GM19468 (cell line): ENCODE measurements at regions not wholly inside any gene's neighbourhood (a gene's known extent, or its start where the extent isn't known, plus 50 kb on each side); places are given as distances from the start of the nearest gene placed in this dataset.

Experiments
- ATAC-seq: cut with Tn5 transposase; IDR thresholded peaks from one replicate; pipeline ENCODE4 v1.9.1; 2021; ENCODE audit warnings: mild to moderate bottlenecking, moderate library complexity, moderate number of reproducible peaks; ENCODE audit not compliant: unreplicated experiment; ENCODE audit errors: extremely low read depth

GRCh38 chr17:15048933-15049794 is 216.0 kb downstream of the PMP22 start:
- no peak for ATAC-seq

- ATAC-seq: no peak
Observed at GRCh38 chr17:15048381-15048780, 216.7 kb downstream of the PMP22 start.

- ATAC-seq: no peak
Observed at GRCh38 chr17:15042311-15042710, 222.8 kb downstream of the PMP22 start.

GRCh38 chr17:15039366-15039765 is 225.8 kb downstream of the PMP22 start:
- no peak for ATAC-seq

GRCh38 chr17:15038656-15039055 is 226.5 kb downstream of the PMP22 start:
- no peak for ATAC-seq

- ATAC-seq: no peak
Observed at GRCh38 chr17:15036238-15036637, 228.9 kb downstream of the PMP22 start.

GRCh38 chr17:15031975-15032374 is 233.2 kb downstream of the PMP22 start:
- ATAC-seq: no peak

GRCh38 chr17:15029469-15029868 is 235.7 kb downstream of the PMP22 start:
- no peak for ATAC-seq

- no peak for ATAC-seq
Observed at GRCh38 chr17:15027853-15028252, 237.3 kb downstream of the PMP22 start.

GRCh38 chr17:15026088-15026487 is 239.0 kb downstream of the PMP22 start:
- no peak for ATAC-seq

GRCh38 chr17:15023589-15024336 is 241.4 kb downstream of the PMP22 start:
- ATAC-seq: no peak

GRCh38 chr17:15019158-15019557 is 246.0 kb downstream of the PMP22 start:
- no peak for ATAC-seq

GRCh38 chr17:15012351-15012980 is 252.7 kb downstream of the PMP22 start:
- no peak for ATAC-seq

- no peak for ATAC-seq
Observed at GRCh38 chr17:15009087-15009486, 256.0 kb downstream of the PMP22 start.

GRCh38 chr17:15007147-15007553 is 258.0 kb downstream of the PMP22 start:
- no peak for ATAC-seq

GRCh38 chr17:15006421-15007128 is 258.6 kb downstream of the PMP22 start:
- no peak for ATAC-seq

GRCh38 chr17:15000661-15001060 is 264.5 kb downstream of the PMP22 start:
- no peak for ATAC-seq

- ATAC-seq: no peak
Observed at GRCh38 chr17:14997290-14997689, 267.8 kb downstream of the PMP22 start.

GRCh38 chr17:14986127-14986526 is 279.0 kb downstream of the PMP22 start:
- ATAC-seq: no peak

GRCh38 chr17:14972844-14973243 is 292.3 kb downstream of the PMP22 start:
- no peak for ATAC-seq
